ENCODE measurements at regions not wholly inside any gene's neighbourhood (a gene's known extent, or its start where the extent isn't known, plus 50 kb on each side); places are given as distances from the start of the nearest gene placed in this dataset.

DNA sequence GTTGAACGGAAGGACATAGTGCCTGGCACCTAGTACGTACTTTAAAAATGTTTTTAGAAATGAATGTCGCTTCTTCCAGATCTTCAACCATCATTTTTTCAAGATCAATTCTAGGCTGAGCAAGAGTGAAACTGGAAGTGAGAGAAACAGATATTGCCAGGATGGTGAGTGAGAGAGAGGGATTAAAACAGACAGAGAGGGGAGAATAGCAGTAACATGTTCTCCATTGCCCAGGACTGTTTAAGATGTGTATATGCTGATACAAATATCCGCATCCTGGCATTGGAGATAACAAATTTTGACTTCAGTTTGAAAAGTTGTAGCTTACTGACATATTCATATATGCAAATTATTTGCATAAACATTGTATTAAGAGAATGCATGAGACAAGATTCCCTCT is 1156.1 kb downstream of the TBL1XR1 start:
- Histone ChIP-seq H3K79me2 (ENCODE audit: control insufficient read depth, insufficient read depth, low read length) (no peaks in the 10 kb centered on the region), H3K4me2 (ENCODE audit: insufficient read depth, low read length) (no peak overlapping the region), H3K9me3 (replicated peaks; ENCODE audit: control insufficient read depth, insufficient read depth, low read depth, low read length) (no peaks in the 10 kb centered on the region; the same call in 1 of the 2 replicates), H3K4me3 (no peak overlapping the region), H2AFZ (ENCODE audit: low read depth, low read length) (no peak overlapping the region), H3K4me1 (replicated peaks in 1 of 2; ENCODE audit: control insufficient read depth in 2 of 2, insufficient read depth in 2 of 2, low read length in 2 of 2) (no peaks in the 10 kb centered on the region), H3K9me1 (ENCODE audit: control insufficient read depth, insufficient read depth, low read length) (no peaks in the 10 kb centered on the region), H3K27ac (ENCODE audit: extremely low read depth, low read depth, low read length) (no peak overlapping the region), H3K9ac (ENCODE audit: insufficient read depth in 1 of 2, low read depth in 2 of 2, low read length in 2 of 2) (no peak overlapping the region), H4K20me1 (replicated peaks; ENCODE audit: control insufficient read depth, insufficient read depth, low read length) (no peaks in the 10 kb centered on the region), H3K36me3 (ENCODE audit: control insufficient read depth, insufficient read depth, low read length) (no peaks in the 10 kb centered on the region), H3K27me3 (ENCODE audit: control insufficient read depth in 2 of 2, insufficient read depth in 2 of 2, low read length in 2 of 2) (no peaks in the 10 kb centered on the region)
- FAIRE-seq (no peak), DNase-seq (ENCODE audit: extremely low read depth in 1 of 4, low spot score in 3 of 4) (no peak), ATAC-seq (no peak)
- POLR2A ChIA-PET: no interaction called here
- intact Hi-C loops (cut with micrococcal nuclease) (no loop called here), in situ Hi-C loops (cut with MboI) (no loop called here)
- WGBS (ENCODE audit: insufficient coverage, low coverage, missing lambda C conversion rate): 3% methylated on average over 4 of the region's 4 CpGs
- no TSS peak for BruUV-seq (replicated peaks)
- TF ChIP-seq EP300 (IDR thresholded peaks at IDR 0.05; ENCODE audit: low read length) (no peak), HES1 (IDR thresholded peaks at IDR 0.05; ENCODE audit: low read depth) (no peak), ZNF224 (CRISPR knock-in tag; IDR thresholded peaks at IDR 0.05) (no peak), ARID1B (IDR thresholded peaks at IDR 0.05) (no peak), SNAPC5 (CRISPR knock-in tag; IDR thresholded peaks at IDR 0.05) (no peak), U2AF2 (optimal IDR thresholded peaks at IDR 0.05; ENCODE audit: low read depth, low read length) (no peak)
- CTCF ChIA-PET (ENCODE audit: low intra/inter-chr PET ratio): interaction anchor here (0.5 kb wide), 1 partner anchor 378 kb away, joined by 3 read pairs; no protein-coding TSS in a partner anchor

DNA sequence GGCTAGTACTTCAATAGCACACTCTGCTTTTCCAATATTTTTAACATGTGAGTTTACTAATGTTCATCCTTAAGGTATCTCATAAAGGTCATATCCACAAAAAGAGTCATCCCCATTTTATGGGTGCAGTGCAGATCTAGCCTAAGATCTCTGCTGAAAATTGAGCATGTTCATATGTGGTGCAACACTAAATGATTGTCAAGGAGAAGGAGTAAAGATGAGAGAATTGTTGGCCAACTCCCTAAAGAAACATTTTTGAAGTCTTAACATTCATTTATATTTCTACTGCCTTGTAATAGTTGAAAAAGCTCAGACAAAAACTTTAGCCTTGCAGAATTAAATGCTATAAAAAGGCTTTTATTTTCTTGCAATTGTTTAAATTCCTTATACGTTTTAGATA is 1159.6 kb downstream of the TBL1XR1 start:
- 0% methylated on average over 1 of the region's 1 CpG for WGBS (ENCODE audit: insufficient coverage, low coverage, missing lambda C conversion rate)
- H3K9me1 ChIP-seq (ENCODE audit: control insufficient read depth, insufficient read depth, low read length): no peaks in the 10 kb centered on the region
- BruUV-seq (replicated peaks): no TSS peak
- H2AFZ ChIP-seq (ENCODE audit: low read depth, low read length): no peak overlapping the region
- no peak overlapping the region for H3K4me2 ChIP-seq (ENCODE audit: insufficient read depth, low read length)
- no peak for FAIRE-seq
- H3K9me3 ChIP-seq (replicated peaks; ENCODE audit: control insufficient read depth, insufficient read depth, low read depth, low read length): no peaks in the 10 kb centered on the region
- H3K27ac ChIP-seq (ENCODE audit: extremely low read depth, low read depth, low read length): no peak overlapping the region
- H3K79me2 ChIP-seq (ENCODE audit: control insufficient read depth, insufficient read depth, low read length): no peaks in the 10 kb centered on the region
- no peak for ATAC-seq
- no peak overlapping the region for H3K9ac ChIP-seq (ENCODE audit: insufficient read depth in 1 of 2, low read depth in 2 of 2, low read length in 2 of 2)
- in situ Hi-C loops (cut with MboI) (no loop called here), intact Hi-C loops (cut with micrococcal nuclease) (no loop called here)
- ChIA-PET POLR2A (no interaction called here), CTCF (ENCODE audit: low intra/inter-chr PET ratio) (no interaction called here)
- no peak overlapping the region for H3K4me3 ChIP-seq
- no peaks in the 10 kb centered on the region for H3K4me1 ChIP-seq (replicated peaks in 1 of 2; ENCODE audit: control insufficient read depth in 2 of 2, insufficient read depth in 2 of 2, low read length in 2 of 2)
- H4K20me1 ChIP-seq (replicated peaks; ENCODE audit: control insufficient read depth, insufficient read depth, low read length): no peaks in the 10 kb centered on the region
- no peaks in the 10 kb centered on the region for H3K27me3 ChIP-seq (ENCODE audit: control insufficient read depth in 2 of 2, insufficient read depth in 2 of 2, low read length in 2 of 2)
- no peak for TF ChIP-seq MECOM (CRISPR knock-in tag; IDR thresholded peaks at IDR 0.05)
- no peak for TF ChIP-seq SRF (CRISPR knock-in tag; IDR thresholded peaks at IDR 0.05)
- no peak for TF ChIP-seq ASH1L (IDR thresholded peaks at IDR 0.05; ENCODE audit: borderline replicate concordance, low read depth, partially characterized antibody)
- TF ChIP-seq E2F8 (IDR thresholded peaks at IDR 0.05; ENCODE audit: low read depth, partially characterized antibody): no peak
- no peaks in the 10 kb centered on the region for H3K36me3 ChIP-seq (ENCODE audit: control insufficient read depth, insufficient read depth, low read length)
- DNase-seq (ENCODE audit: extremely low read depth in 1 of 4, low spot score in 3 of 4): no peak

Data from K562 (cell line).